Mesendoderm (in vitro differentiated cells): ENCODE measurements at regions not wholly inside any gene's neighbourhood (a gene's known extent, or its start where the extent isn't known, plus 50 kb on each side); places are given as distances from the start of the nearest gene placed in this dataset.

Experiments used
- DNase-seq: peaks from one replicate; pipeline ENCODE4 v3.0.0; 2013
- H2AK5ac ChIP-seq: 2 replicates; pipeline ENCODE4 v1.6.1; 2013; ENCODE audit warnings: low read length, inconsistent platforms
- H2BK120ac ChIP-seq: 2 replicates; pipeline ENCODE4 v1.6.1; 2013; ENCODE audit warnings: low read depth, mild to moderate bottlenecking, low read length, moderate library complexity, mixed read lengths
- H2BK15ac ChIP-seq: replicated peaks from 2 replicates; pipeline ENCODE4 v1.6.1; 2013; ENCODE audit warnings: low read depth, mild to moderate bottlenecking, moderate library complexity
- H2BK5ac ChIP-seq: 2 replicates; pipeline ENCODE4 v1.6.1; 2013; ENCODE audit warnings: low read length, inconsistent platforms
- H3K18ac ChIP-seq: 2 replicates; pipeline ENCODE4 v1.6.1; 2013; ENCODE audit warnings: mild to moderate bottlenecking, low read length, mixed read lengths
- H3K23ac ChIP-seq: one replicate; pipeline ENCODE4 v1.6.1; 2013; ENCODE audit warnings: low read length
- H3K27ac ChIP-seq: 2 replicates; pipeline ENCODE4 v1.5.1; 2013; ENCODE audit warnings: low read depth, mild to moderate bottlenecking, inconsistent platforms, low read length, moderate library complexity
- H3K27me3 ChIP-seq: 2 replicates; pipeline ENCODE4 v1.6.1; 2013; ENCODE audit warnings: low read length, control low read depth, mild to moderate bottlenecking, inconsistent platforms; ENCODE audit not compliant: insufficient read depth, poor library complexity
- H3K36me3 ChIP-seq: 2 replicates; pipeline ENCODE4 v1.6.1; 2013; ENCODE audit warnings: low read length, inconsistent platforms; ENCODE audit not compliant: control insufficient read depth, insufficient read depth
- H3K4ac ChIP-seq: one replicate; pipeline ENCODE4 v1.6.1; 2013; ENCODE audit warnings: low read depth, mild to moderate bottlenecking, low read length, moderate library complexity
- H3K4me1 ChIP-seq: 2 replicates; pipeline ENCODE4 v1.6.1; 2013; ENCODE audit warnings: low read depth, low read length, inconsistent platforms; ENCODE audit not compliant: control insufficient read depth
- H3K4me2 ChIP-seq: 2 replicates; pipeline ENCODE4 v1.6.1; 2013; ENCODE audit warnings: low read length
- H3K4me3 ChIP-seq: 2 replicates; pipeline ENCODE4 v1.5.1; 2013; ENCODE audit warnings: mild to moderate bottlenecking, low read length
- H3K56ac ChIP-seq: one replicate; pipeline ENCODE4 v1.6.1; 2013; ENCODE audit warnings: low read length
- H3K79me1 ChIP-seq: 2 replicates; pipeline ENCODE4 v1.6.1; 2013; ENCODE audit warnings: low read length, inconsistent platforms
- H3K79me2 ChIP-seq: 2 replicates; pipeline ENCODE4 v1.6.1; 2013; ENCODE audit warnings: mild to moderate bottlenecking, low read length; ENCODE audit not compliant: control insufficient read depth, insufficient read depth
- H3K9ac ChIP-seq: 2 replicates; pipeline ENCODE4 v1.6.1; 2013; ENCODE audit warnings: low read length, inconsistent platforms
- H4K5ac ChIP-seq: one replicate; pipeline ENCODE4 v1.6.1; 2013; ENCODE audit warnings: low read length
- H4K8ac ChIP-seq: one replicate; pipeline ENCODE4 v1.6.1; 2013; ENCODE audit warnings: low read depth, mild to moderate bottlenecking, control low read depth, low read length, moderate library complexity
- WGBS: extraction: QIAGEN DNeasy Blood & Tissue Kit; methylation state at CpG from one replicate; pipeline ENCODE4 v1.1.7; 2013; ENCODE audit warnings: low lambda C conversion rate, missing lambda C conversion rate; ENCODE audit not compliant: insufficient coverage; ENCODE audit errors: extremely low coverage; 5-methylcytosine and 5-hydroxymethylcytosine counted together

GRCh38 chr11:19602891-19603290 lies 109.7 kb upstream of the NAV2 start:
- Histone ChIP-seq H3K18ac (no peak overlapping the region), H3K27me3 (no peaks in the 10 kb centered on the region), H3K36me3 (no peaks in the 10 kb centered on the region), H4K8ac (no peak overlapping the region), H3K27ac (no peak overlapping the region), H4K5ac (no peak overlapping the region), H2AK5ac (no peak overlapping the region), H3K4me3 (no peak overlapping the region), H3K4me1 (no peaks in the 10 kb centered on the region), H3K79me1 (no peaks in the 10 kb centered on the region), H3K4me2 (no peak overlapping the region), H3K4ac (no peak overlapping the region), H2BK5ac (no peak overlapping the region), H3K56ac (no peak overlapping the region), H3K9ac (no peak overlapping the region), H2BK15ac (no peak overlapping the region), H3K23ac (no peak overlapping the region), H3K79me2 (no peaks in the 10 kb centered on the region), H2BK120ac (no peak overlapping the region)
- no peak for DNase-seq
- WGBS, result no CpG with 5 or more reads among the region's 6 CpGs

GRCh38 chr11:19602406-19602805 lies 110.2 kb upstream of the NAV2 start:
- Histone ChIP-seq H4K8ac (no peak overlapping the region), H3K56ac (no peak overlapping the region), H3K4me3 (no peak overlapping the region), H3K79me2 (no peaks in the 10 kb centered on the region), H2BK15ac (no peak overlapping the region), H3K27me3 (no peaks in the 10 kb centered on the region), H3K4me1 (no peaks in the 10 kb centered on the region), H3K4me2 (no peak overlapping the region), H3K18ac (no peak overlapping the region), H4K5ac (no peak overlapping the region), H2BK5ac (no peak overlapping the region), H3K4ac (no peak overlapping the region), H3K9ac (no peak overlapping the region), H3K23ac (no peak overlapping the region), H3K79me1 (no peaks in the 10 kb centered on the region), H2BK120ac (no peak overlapping the region), H3K36me3 (no peaks in the 10 kb centered on the region), H2AK5ac (no peak overlapping the region), H3K27ac (no peak overlapping the region)
- no CpG with 5 or more reads among the region's 6 CpGs for WGBS
- no peak for DNase-seq

- Histone ChIP-seq H3K79me2 (no peaks in the 10 kb centered on the region), H2BK5ac (no peak overlapping the region), H2AK5ac (no peak overlapping the region), H3K4ac (no peak overlapping the region), H3K4me1 (no peaks in the 10 kb centered on the region), H2BK15ac (no peak overlapping the region), H3K4me3 (no peak overlapping the region), H4K8ac (no peak overlapping the region), H4K5ac (no peak overlapping the region), H3K23ac (no peak overlapping the region), H3K36me3 (no peaks in the 10 kb centered on the region), H3K27ac (no peak overlapping the region), H3K9ac (no peak overlapping the region), H3K56ac (no peak overlapping the region), H3K4me2 (no peak overlapping the region), H3K79me1 (no peaks in the 10 kb centered on the region), H3K27me3 (no peaks in the 10 kb centered on the region), H2BK120ac (no peak overlapping the region), H3K18ac (no peak overlapping the region)
- DNase-seq, result no peak
- no CpG with 5 or more reads among the region's 2 CpGs for WGBS
Measured at GRCh38 chr11:19601235-19601634, 111.4 kb upstream of the NAV2 start.

GRCh38 chr11:19599681-19600080 lies 113.0 kb upstream of the NAV2 start:
- no CpG with 5 or more reads among the region's 4 CpGs for WGBS

GRCh38 chr11:19598876-19599486 lies 113.7 kb upstream of the NAV2 start:
- Histone ChIP-seq H3K9ac (no peak overlapping the region), H3K79me1 (no peaks in the 10 kb centered on the region), H4K5ac (no peak overlapping the region), H2AK5ac (no peak overlapping the region), H4K8ac (no peak overlapping the region), H3K4me2 (no peak overlapping the region), H3K27me3 (no peaks in the 10 kb centered on the region), H3K4me1 (no peaks in the 10 kb centered on the region), H2BK120ac (no peak overlapping the region), H3K23ac (no peak overlapping the region), H3K79me2 (no peaks in the 10 kb centered on the region), H3K56ac (no peak overlapping the region), H3K4me3 (no peak overlapping the region), H2BK5ac (no peak overlapping the region), H2BK15ac (no peak overlapping the region), H3K27ac (no peak overlapping the region), H3K4ac (no peak overlapping the region), H3K36me3 (no peaks in the 10 kb centered on the region), H3K18ac (no peak overlapping the region)
- no peak for DNase-seq
- WGBS, result no CpG with 5 or more reads among the region's 4 CpGs

More at GRCh38 chr11:19599681-19600080, 113.0 kb upstream of the NAV2 start:
- Histone ChIP-seq H3K4me1 (no peaks in the 10 kb centered on the region), H3K27me3 (no peaks in the 10 kb centered on the region), H3K79me1 (no peaks in the 10 kb centered on the region), H3K36me3 (no peaks in the 10 kb centered on the region), H3K4ac (no peak overlapping the region), H3K4me3 (no peak overlapping the region), H3K23ac (no peak overlapping the region), H3K79me2 (no peaks in the 10 kb centered on the region), H3K18ac (no peak overlapping the region), H3K27ac (no peak overlapping the region), H2BK15ac (no peak overlapping the region), H4K8ac (no peak overlapping the region), H3K4me2 (no peak overlapping the region), H2BK120ac (no peak overlapping the region), H2AK5ac (no peak overlapping the region), H4K5ac (no peak overlapping the region), H3K9ac (no peak overlapping the region), H3K56ac (no peak overlapping the region), H2BK5ac (no peak overlapping the region)
- DNase-seq, result no peak

GRCh38 chr11:19598456-19598855 lies 114.2 kb upstream of the NAV2 start:
- Histone ChIP-seq H3K56ac (no peak overlapping the region), H2BK120ac (no peak overlapping the region), H2BK15ac (no peak overlapping the region), H3K79me2 (no peaks in the 10 kb centered on the region), H3K27ac (no peak overlapping the region), H2BK5ac (no peak overlapping the region), H3K4me2 (no peak overlapping the region), H3K4ac (no peak overlapping the region), H3K79me1 (no peaks in the 10 kb centered on the region), H3K4me3 (no peak overlapping the region), H3K23ac (no peak overlapping the region), H3K4me1 (no peaks in the 10 kb centered on the region), H3K36me3 (no peaks in the 10 kb centered on the region), H2AK5ac (no peak overlapping the region), H4K5ac (no peak overlapping the region), H4K8ac (no peak overlapping the region), H3K18ac (no peak overlapping the region), H3K9ac (no peak overlapping the region), H3K27me3 (no peaks in the 10 kb centered on the region)
- no peak for DNase-seq
- no CpG with 5 or more reads among the region's 3 CpGs for WGBS
